Esophagus muscularis mucosa (tissue), 4 donors: ENCODE measurements at regions not wholly inside any gene's neighbourhood (a gene's known extent, or its start where the extent isn't known, plus 50 kb on each side); places are given as distances from the start of the nearest gene placed in this dataset.

Source experiments
- DNase-seq: peaks from one replicate; pipeline ENCODE4 v3.0.0-alpha.2; 2017; ENCODE audit errors: extremely low spot score
- H3K27ac ChIP-seq, 4 donors: fragments of 200-600 bp; sonication (generic); replicated peaks in 1 of 4; 1 replicate in 3 of 4; 2 replicates in 1 of 4; pipeline ENCODE4 v1.5.1; 2016 to 2019; ENCODE audit warnings: mild to moderate bottlenecking in 1 of 4
- H3K27me3 ChIP-seq, 4 donors: fragments of 200-600 bp; sonication (generic); one replicate each; pipeline versions ENCODE4 v1.5.1 to v1.6.0; 2016 to 2019
- H3K36me3 ChIP-seq, 4 donors: fragments of 200-600 bp; sonication (generic); one replicate each; pipeline ENCODE4 v1.5.1; 2016 to 2019
- H3K4me1 ChIP-seq, 4 donors: fragments of 200-600 bp; sonication (generic); one replicate each; pipeline ENCODE4 v1.5.1; 2016 to 2019
- H3K4me3 ChIP-seq, 4 donors: fragments of 200-600 bp; sonication (generic); 1 replicate in 2 of 4; 2 replicates in 2 of 4; pipeline ENCODE4 v1.5.1; 2016 to 2019; ENCODE audit warnings: mild to moderate bottlenecking in 4 of 4, moderate library complexity in 1 of 4
- H3K9me3 ChIP-seq, 4 donors: fragments of 200-600 bp; sonication (generic); 1 replicate in 3 of 4; 2 replicates in 1 of 4; pipeline ENCODE4 v1.5.1; 2016 to 2019
- CTCF ChIP-seq, 3 experiments: fragments of 200-600 bp in 2 of 3; fragments of 450-650 bp in 1 of 3; sonication (generic) in 2 of 3; IDR thresholded peaks; one replicate each; pipeline ENCODE4 v1.5.1; 2017 to 2019; ENCODE audit warnings: antibody characterized with exemption in 3 of 3, mild to moderate bottlenecking in 2 of 3, moderate library complexity in 1 of 3
- EP300 ChIP-seq: sonication (generic); formaldehyde crosslinking; IDR thresholded peaks from one replicate; pipeline ENCODE4 v1.6.1; 2017; ENCODE audit warnings: antibody characterized with exemption
- POLR2A ChIP-seq: fragments of 450-650 bp; IDR thresholded peaks from one replicate; pipeline ENCODE4 v1.6.1; 2017; ENCODE audit warnings: antibody characterized with exemption, moderate library complexity, mild to moderate bottlenecking, low read depth
- POLR2AphosphoS5 ChIP-seq, 2 donors: sonication (generic); formaldehyde crosslinking; IDR thresholded peaks; one replicate each; pipeline ENCODE4 v1.6.1; 2017; ENCODE audit warnings: antibody characterized with exemption in 2 of 2
- WGBS: methylation state at CpG from one replicate; pipeline ENCODE4 v1.1.5; 2018; 5-methylcytosine and 5-hydroxymethylcytosine counted together
- intact Hi-C: fragments of 100-400 bp; cut with DNase I; formaldehyde crosslinking; loops from one replicate; pipeline ENCODE4 v1.15.1; 2023

GRCh38 chr1:227424953-227425352, 106.7 kb upstream of the CDC42BPA start:
- intact Hi-C loops: no loop called here
- TF ChIP-seq EP300 (no peak), CTCF (IDR thresholded peaks at IDR 0.05) (no peak), POLR2AphosphoS5 (IDR thresholded peaks at IDR 0.05) (no peak), POLR2A (no peak)

GRCh38 chr1:227424159-227424680, 105.9 kb upstream of the CDC42BPA start:
- H3K9me3 ChIP-seq: no peaks in the 10 kb centered on the region
- H3K4me3 ChIP-seq: no peak overlapping the region
- no peaks in the 10 kb centered on the region for H3K27me3 ChIP-seq
- peaks cover 9 to 18% (median 11%) of the 10 kb centered on the region in 4 donors for H3K4me1 ChIP-seq
- intact Hi-C loops: no loop called here
- no peak for DNase-seq
- TF ChIP-seq POLR2A (no peak), POLR2AphosphoS5 (IDR thresholded peaks at IDR 0.05) (no peak), EP300 (no peak), CTCF (IDR thresholded peaks at IDR 0.05) (no peak)
- no peak overlapping the region for H3K27ac ChIP-seq
- no peaks in the 10 kb centered on the region for H3K36me3 ChIP-seq
- 67% methylated on average over 7 of the region's 7 CpGs for WGBS

More at GRCh38 chr1:227424953-227425352, 106.7 kb upstream of the CDC42BPA start:
- Histone ChIP-seq H3K9me3 (no peaks in the 10 kb centered on the region), H3K27ac (no peak overlapping the region), H3K27me3 (no peaks in the 10 kb centered on the region), H3K4me3 (no peak overlapping the region), H3K4me1 (peaks cover 15 to 25% (median 16%) of the 10 kb centered on the region in 4 donors), H3K36me3 (no peaks in the 10 kb centered on the region)
- no peak for DNase-seq
- WGBS: 94% methylated on average over 7 of the region's 7 CpGs

GRCh38 chr1:227422581-227422980, 104.3 kb upstream of the CDC42BPA start:
- no peak for DNase-seq
- no peaks in the 10 kb centered on the region for H3K9me3 ChIP-seq
- intact Hi-C loops: no loop called here
- peaks cover 0 to 6% (median 0%) of the 10 kb centered on the region in 4 donors for H3K4me1 ChIP-seq
- TF ChIP-seq POLR2A (no peak), EP300 (no peak), POLR2AphosphoS5 (IDR thresholded peaks at IDR 0.05) (no peak), CTCF (IDR thresholded peaks at IDR 0.05) (no peak)
- no peaks in the 10 kb centered on the region for H3K36me3 ChIP-seq
- WGBS: 92% methylated on average over 2 of the region's 2 CpGs
- H3K27me3 ChIP-seq: no peaks in the 10 kb centered on the region
- no peak overlapping the region for H3K27ac ChIP-seq
- no peak overlapping the region for H3K4me3 ChIP-seq

GRCh38 chr1:227420147-227420546, 101.9 kb upstream of the CDC42BPA start:
- DNase-seq: no peak
- Histone ChIP-seq H3K4me1 (peaks cover 0 to 6% (median 0%) of the 10 kb centered on the region in 4 donors), H3K27me3 (no peaks in the 10 kb centered on the region), H3K9me3 (no peaks in the 10 kb centered on the region), H3K4me3 (no peak overlapping the region), H3K27ac (no peak overlapping the region), H3K36me3 (no peaks in the 10 kb centered on the region)
- 95% methylated on average over 5 of the region's 5 CpGs for WGBS
- intact Hi-C loops: no loop called here
- TF ChIP-seq POLR2A (no peak), POLR2AphosphoS5 (IDR thresholded peaks at IDR 0.05) (no peak), CTCF (IDR thresholded peaks at IDR 0.05) (no peak), EP300 (no peak)
